ENCODE measurements at regions not wholly inside any gene's neighbourhood (a gene's known extent, or its start where the extent isn't known, plus 50 kb on each side); places are given as distances from the start of the nearest gene placed in this dataset.
"Not testable (repeated sequence)": the region's sequence is repeated elsewhere in the genome, so short reads cannot be mapped to it uniquely, and the experiment has no call there.

DNA sequence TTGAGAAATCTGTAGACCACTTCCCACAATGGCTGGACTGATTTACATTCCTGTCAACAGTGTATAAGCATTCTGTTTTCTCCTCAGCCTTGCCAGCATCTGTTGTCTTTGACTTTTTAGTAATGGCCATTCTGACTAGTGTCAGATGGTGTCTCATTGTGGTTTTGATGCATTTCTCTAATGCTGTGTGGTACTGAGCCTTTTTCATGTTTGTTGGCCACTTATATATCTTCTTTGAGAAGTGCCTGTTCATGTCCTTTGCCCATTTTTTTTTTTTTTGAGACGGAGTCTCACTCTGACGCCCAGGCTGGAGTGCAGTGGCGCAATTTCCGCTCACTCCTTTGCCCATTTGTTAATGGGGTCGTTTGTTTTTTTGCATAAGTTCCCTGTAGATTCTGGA lies 237.5 kb downstream of the RTP5 start:
- not testable (repeated sequence) for DNase-seq (ENCODE audit: low spot score in 2 of 2, unreplicated experiment in 2 of 2); H3K4me1 Mint-ChIP-seq; H3K27me3 Mint-ChIP-seq (ENCODE audit: low read depth); H3K27ac Mint-ChIP-seq; H3K4me3 Mint-ChIP-seq; H3K36me3 Mint-ChIP-seq
- peaks cover 10% of the 10 kb centered on the region for H3K9me3 Mint-ChIP-seq

GRCh38 chr2:242108797-242109500 lies 239.4 kb downstream of the RTP5 start:
- H3K27me3 Mint-ChIP-seq (ENCODE audit: low read depth); H3K36me3 Mint-ChIP-seq; H3K4me1 Mint-ChIP-seq; DNase-seq (ENCODE audit: low spot score in 2 of 2, unreplicated experiment in 2 of 2); H3K27ac Mint-ChIP-seq; H3K4me3 Mint-ChIP-seq: not testable (repeated sequence)
- H3K9me3 Mint-ChIP-seq, result peaks cover 10% of the 10 kb centered on the region

DNA sequence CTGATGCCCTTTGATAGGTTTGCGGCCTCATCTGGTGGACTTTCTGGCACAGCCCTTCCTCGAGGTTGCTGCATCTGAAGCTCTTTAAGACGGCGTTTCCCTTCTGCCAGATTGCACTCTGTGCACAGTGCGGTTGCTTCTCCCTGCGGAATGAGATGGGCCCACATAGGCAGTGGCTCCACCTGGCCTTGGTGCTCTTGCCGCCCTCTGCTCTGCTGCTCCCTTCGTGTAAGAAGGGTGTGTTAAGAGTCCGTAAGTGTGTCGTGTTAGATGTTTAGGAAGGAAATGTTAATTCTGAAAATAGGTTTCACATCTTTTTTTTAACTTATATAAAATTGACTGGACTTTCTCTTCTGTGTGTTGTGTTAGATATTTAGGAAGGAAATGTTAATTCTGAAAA lies 240.3 kb downstream of the RTP5 start:
- not testable (repeated sequence) for H3K27me3 Mint-ChIP-seq (ENCODE audit: low read depth); DNase-seq (ENCODE audit: low spot score in 2 of 2, unreplicated experiment in 2 of 2); H3K4me1 Mint-ChIP-seq; H3K4me3 Mint-ChIP-seq; H3K27ac Mint-ChIP-seq; H3K36me3 Mint-ChIP-seq
- peaks cover 10% of the 10 kb centered on the region for H3K9me3 Mint-ChIP-seq

DNA sequence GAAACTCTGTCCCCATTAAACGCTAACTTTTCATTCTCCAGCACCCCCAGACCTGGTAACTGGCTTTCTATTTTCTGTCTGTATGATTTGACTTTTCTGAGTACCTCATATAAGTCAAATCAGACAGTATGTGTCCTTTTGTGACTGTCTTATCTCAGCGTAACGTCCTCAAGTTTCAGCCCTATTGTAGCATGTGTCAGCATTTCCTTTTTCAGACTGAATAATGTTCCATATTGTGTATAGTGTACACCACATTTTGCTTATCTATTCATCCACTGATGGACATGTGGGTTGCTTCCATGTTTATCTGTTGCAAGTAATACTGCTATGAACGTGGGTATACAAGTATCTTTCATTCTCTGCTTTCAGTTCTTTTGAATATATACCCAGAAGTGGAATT lies 242.4 kb downstream of the RTP5 start:
- not testable (repeated sequence) for DNase-seq (ENCODE audit: low spot score in 2 of 2, unreplicated experiment in 2 of 2); H3K4me1 Mint-ChIP-seq; H3K27me3 Mint-ChIP-seq (ENCODE audit: low read depth); H3K4me3 Mint-ChIP-seq; H3K36me3 Mint-ChIP-seq; H3K27ac Mint-ChIP-seq; H3K9me3 Mint-ChIP-seq

DNA sequence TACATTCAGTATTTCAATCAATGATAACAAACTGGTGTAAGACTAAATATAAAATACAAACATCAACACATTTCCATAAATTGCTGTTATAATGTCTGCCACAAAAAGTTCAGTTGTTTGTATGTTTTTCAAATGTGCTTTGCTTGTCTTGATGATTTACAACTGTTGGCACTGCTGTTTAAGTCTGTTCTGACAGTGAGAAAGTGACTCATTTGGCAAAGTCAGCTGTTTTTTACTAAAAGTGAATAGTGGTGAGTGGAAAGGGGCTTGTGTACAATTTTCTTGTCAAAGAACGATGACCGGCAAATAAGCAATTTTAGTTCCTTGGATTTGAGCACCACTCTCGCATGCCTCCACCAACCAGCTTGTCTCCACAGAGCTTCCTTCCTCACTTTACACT lies 244.0 kb downstream of the RTP5 start:
- H3K4me3 Mint-ChIP-seq; H3K36me3 Mint-ChIP-seq; H3K9me3 Mint-ChIP-seq; H3K27me3 Mint-ChIP-seq (ENCODE audit: low read depth); DNase-seq (ENCODE audit: low spot score in 2 of 2, unreplicated experiment in 2 of 2); H3K27ac Mint-ChIP-seq; H3K4me1 Mint-ChIP-seq: not testable (repeated sequence)

- H3K9me3 Mint-ChIP-seq; H3K4me3 Mint-ChIP-seq; H3K27ac Mint-ChIP-seq; H3K36me3 Mint-ChIP-seq; H3K27me3 Mint-ChIP-seq (ENCODE audit: low read depth); H3K4me1 Mint-ChIP-seq; DNase-seq (ENCODE audit: low spot score in 2 of 2, unreplicated experiment in 2 of 2): not testable (repeated sequence)
These were observed 247.1 kb downstream of the RTP5 start for GRCh38 chr2:242116676-242117075.

- not testable (repeated sequence) for H3K4me1 Mint-ChIP-seq; H3K9me3 Mint-ChIP-seq; DNase-seq (ENCODE audit: low spot score in 2 of 2, unreplicated experiment in 2 of 2); H3K27me3 Mint-ChIP-seq (ENCODE audit: low read depth); H3K36me3 Mint-ChIP-seq; H3K4me3 Mint-ChIP-seq; H3K27ac Mint-ChIP-seq
These were observed 247.8 kb downstream of the RTP5 start for GRCh38 chr2:242117305-242117704.

DNA sequence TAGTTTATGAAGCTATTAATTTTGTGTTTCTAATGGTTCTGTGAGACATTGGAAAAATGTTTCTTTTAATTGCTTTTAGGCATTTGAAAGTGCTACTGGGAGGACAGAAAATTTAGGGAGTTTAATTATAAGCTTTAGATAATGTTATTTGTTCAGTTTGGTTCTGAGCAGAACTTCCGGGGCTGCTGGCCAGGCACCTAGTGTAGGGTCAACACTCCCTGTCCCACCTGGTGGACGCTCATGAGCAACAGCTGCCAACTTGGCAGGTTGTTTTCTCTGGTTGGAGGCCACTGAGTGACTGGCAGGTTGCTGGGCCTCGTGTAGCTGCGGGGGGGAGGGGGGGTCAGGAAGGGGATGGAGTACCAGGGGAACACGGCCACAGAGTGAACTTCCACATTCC lies 250.2 kb downstream of the RTP5 start:
- H3K27me3 Mint-ChIP-seq (ENCODE audit: low read depth), result not testable (repeated sequence)

DNA sequence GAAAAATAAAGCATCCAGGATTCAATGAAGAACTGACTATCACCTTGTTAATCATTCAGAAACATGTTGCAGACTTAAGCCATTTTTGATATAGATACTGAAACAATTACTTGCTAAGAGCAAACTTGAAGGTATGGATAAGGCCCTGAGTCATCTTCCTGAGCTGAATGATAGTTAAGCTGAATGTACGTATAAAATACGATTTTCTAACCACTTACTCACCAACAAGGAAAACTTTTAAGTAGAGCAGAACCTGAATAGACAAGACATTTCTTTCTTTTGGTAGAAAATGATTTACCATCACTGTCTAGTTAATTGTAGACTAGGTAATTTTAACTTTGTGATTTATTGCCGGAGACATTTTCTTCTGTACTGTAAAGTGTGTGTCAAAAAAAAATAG lies 261.2 kb downstream of the RTP5 start:
- H3K27ac Mint-ChIP-seq; DNase-seq (ENCODE audit: low spot score in 2 of 2, unreplicated experiment in 2 of 2); H3K27me3 Mint-ChIP-seq (ENCODE audit: low read depth); H3K4me1 Mint-ChIP-seq; H3K9me3 Mint-ChIP-seq; H3K36me3 Mint-ChIP-seq; H3K4me3 Mint-ChIP-seq: not testable (repeated sequence)

More for the DNA sequence above, 250.2 kb downstream of the RTP5 start:
- not testable (repeated sequence) for H3K4me1 Mint-ChIP-seq; H3K36me3 Mint-ChIP-seq; H3K9me3 Mint-ChIP-seq; DNase-seq (ENCODE audit: low spot score in 2 of 2, unreplicated experiment in 2 of 2); H3K4me3 Mint-ChIP-seq; H3K27ac Mint-ChIP-seq

GRCh38 chr2:242159921-242160320 lies 290.4 kb downstream of the RTP5 start:
- H3K4me1 Mint-ChIP-seq; H3K27me3 Mint-ChIP-seq (ENCODE audit: low read depth); H3K27ac Mint-ChIP-seq; H3K36me3 Mint-ChIP-seq; H3K9me3 Mint-ChIP-seq; H3K4me3 Mint-ChIP-seq; DNase-seq (ENCODE audit: low spot score in 2 of 2, unreplicated experiment in 2 of 2): not testable (repeated sequence)

DNA sequence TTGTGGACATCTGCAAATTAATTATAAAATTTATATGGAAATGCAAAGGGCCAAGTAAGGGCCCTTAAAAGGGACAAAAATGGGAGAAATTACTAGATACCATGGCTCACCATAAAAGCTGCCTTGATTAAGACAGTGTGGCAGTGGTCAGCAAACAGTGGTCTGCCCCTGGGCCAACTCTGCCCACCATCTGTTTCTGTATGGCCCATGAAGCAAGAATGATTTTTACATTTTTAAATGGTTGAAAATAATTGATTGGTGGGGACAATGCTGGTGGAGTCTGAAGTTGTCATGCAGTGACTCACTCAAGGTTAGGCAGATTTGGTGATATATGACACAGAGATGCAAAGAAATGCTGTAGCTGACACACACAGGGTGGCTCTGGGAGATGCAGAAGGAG lies 295.6 kb downstream of the RTP5 start:
- H3K27me3 Mint-ChIP-seq (ENCODE audit: low read depth); H3K27ac Mint-ChIP-seq; H3K4me3 Mint-ChIP-seq; H3K4me1 Mint-ChIP-seq; H3K9me3 Mint-ChIP-seq; H3K36me3 Mint-ChIP-seq; DNase-seq (ENCODE audit: low spot score in 2 of 2, unreplicated experiment in 2 of 2): not testable (repeated sequence)

DNA sequence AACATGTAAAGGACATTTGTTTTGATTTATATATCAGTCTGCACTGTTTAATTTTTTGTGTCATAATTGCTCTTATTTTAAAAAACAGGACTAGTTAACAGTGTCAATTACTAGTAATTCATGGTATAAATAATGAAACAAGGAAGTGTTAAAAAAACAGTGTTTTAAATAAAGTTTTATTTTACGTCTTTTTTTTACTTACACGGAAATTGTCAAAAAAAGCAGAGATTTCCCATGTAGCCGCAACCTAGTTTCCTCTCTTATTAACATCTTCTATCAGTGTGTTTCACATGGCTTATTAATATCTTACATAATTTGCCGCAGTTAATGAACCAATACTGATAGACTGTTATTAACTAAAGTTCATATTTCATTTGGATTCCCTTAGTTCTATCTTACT lies 301.8 kb downstream of the RTP5 start:
- not testable (repeated sequence) for H3K27me3 Mint-ChIP-seq (ENCODE audit: low read depth); H3K9me3 Mint-ChIP-seq; H3K4me3 Mint-ChIP-seq; H3K27ac Mint-ChIP-seq; H3K36me3 Mint-ChIP-seq; DNase-seq (ENCODE audit: low spot score in 2 of 2, unreplicated experiment in 2 of 2); H3K4me1 Mint-ChIP-seq

Measured in mesothelial cell of epicardium (in vitro differentiated cells).